Breast epithelium (tissue), 3 donors: ENCODE measurements at regions not wholly inside any gene's neighbourhood (a gene's known extent, or its start where the extent isn't known, plus 50 kb on each side); places are given as distances from the start of the nearest gene placed in this dataset.

Source experiments
- POLR2A ChIP-seq: fragments of 450-650 bp; IDR thresholded peaks from one replicate; pipeline ENCODE4 v1.6.1; 2016; ENCODE audit warnings: antibody characterized with exemption, mild to moderate bottlenecking, moderate library complexity
- POLR2AphosphoS5 ChIP-seq, 3 donors: sonication (generic); formaldehyde crosslinking; IDR thresholded peaks; one replicate each; pipeline ENCODE4 v1.6.1; 2017; ENCODE audit warnings: antibody characterized with exemption in 3 of 3
- TF ChIP-seq, protein P1 (sequence below), 3 donors: fragments of 450-650 bp; IDR thresholded peaks; one replicate each; pipeline ENCODE4 v1.5.1; 2016 to 2017; ENCODE audit warnings: antibody characterized with exemption in 3 of 3, mild to moderate bottlenecking in 3 of 3, moderate library complexity in 3 of 3

DNA sequence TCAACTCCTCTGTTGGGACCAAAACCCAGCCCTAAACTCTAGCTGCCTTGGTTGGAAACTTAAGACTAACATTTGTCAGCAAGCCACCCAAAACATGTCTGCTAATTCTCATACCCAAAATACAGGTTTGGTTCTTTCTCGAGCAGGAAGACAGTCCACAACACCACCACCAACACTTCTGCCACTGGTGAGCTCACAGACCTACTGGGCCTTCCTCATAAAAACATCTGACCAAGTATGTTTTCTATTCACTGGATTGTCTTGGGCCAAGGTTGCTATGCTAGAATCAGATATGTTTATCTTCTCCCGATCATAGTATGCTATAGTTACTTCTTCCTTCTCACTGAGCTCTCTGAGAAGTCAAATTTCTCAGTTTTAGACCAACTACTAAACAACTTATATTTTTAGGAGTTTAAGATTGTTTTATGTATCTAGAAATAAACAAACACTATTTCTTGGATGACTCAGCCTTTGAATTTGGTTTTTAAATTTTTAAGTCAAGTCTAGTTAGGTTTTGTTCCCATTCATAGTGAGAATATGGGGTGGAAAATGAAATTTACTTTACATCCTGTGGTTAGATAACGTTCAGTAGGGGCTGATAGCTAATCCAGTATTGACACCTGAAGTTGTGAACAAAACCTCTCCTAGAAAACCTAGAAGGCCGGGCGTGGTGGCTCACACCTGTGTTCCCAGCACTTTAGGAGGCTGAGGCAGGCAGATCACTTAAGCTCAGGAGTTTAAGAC lies 360.5 kb downstream of the RSL24D1 start:
- TF ChIP-seq, protein P1, sequence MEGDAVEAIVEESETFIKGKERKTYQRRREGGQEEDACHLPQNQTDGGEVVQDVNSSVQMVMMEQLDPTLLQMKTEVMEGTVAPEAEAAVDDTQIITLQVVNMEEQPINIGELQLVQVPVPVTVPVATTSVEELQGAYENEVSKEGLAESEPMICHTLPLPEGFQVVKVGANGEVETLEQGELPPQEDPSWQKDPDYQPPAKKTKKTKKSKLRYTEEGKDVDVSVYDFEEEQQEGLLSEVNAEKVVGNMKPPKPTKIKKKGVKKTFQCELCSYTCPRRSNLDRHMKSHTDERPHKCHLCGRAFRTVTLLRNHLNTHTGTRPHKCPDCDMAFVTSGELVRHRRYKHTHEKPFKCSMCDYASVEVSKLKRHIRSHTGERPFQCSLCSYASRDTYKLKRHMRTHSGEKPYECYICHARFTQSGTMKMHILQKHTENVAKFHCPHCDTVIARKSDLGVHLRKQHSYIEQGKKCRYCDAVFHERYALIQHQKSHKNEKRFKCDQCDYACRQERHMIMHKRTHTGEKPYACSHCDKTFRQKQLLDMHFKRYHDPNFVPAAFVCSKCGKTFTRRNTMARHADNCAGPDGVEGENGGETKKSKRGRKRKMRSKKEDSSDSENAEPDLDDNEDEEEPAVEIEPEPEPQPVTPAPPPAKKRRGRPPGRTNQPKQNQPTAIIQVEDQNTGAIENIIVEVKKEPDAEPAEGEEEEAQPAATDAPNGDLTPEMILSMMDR (IDR thresholded peaks at IDR 0.05), result no peak
- TF ChIP-seq POLR2AphosphoS5 (IDR thresholded peaks at IDR 0.05) (no peak), POLR2A (no peak)
